ENCODE measurements at regions not wholly inside any gene's neighbourhood (a gene's known extent, or its start where the extent isn't known, plus 50 kb on each side); places are given as distances from the start of the nearest gene placed in this dataset.

DNA sequence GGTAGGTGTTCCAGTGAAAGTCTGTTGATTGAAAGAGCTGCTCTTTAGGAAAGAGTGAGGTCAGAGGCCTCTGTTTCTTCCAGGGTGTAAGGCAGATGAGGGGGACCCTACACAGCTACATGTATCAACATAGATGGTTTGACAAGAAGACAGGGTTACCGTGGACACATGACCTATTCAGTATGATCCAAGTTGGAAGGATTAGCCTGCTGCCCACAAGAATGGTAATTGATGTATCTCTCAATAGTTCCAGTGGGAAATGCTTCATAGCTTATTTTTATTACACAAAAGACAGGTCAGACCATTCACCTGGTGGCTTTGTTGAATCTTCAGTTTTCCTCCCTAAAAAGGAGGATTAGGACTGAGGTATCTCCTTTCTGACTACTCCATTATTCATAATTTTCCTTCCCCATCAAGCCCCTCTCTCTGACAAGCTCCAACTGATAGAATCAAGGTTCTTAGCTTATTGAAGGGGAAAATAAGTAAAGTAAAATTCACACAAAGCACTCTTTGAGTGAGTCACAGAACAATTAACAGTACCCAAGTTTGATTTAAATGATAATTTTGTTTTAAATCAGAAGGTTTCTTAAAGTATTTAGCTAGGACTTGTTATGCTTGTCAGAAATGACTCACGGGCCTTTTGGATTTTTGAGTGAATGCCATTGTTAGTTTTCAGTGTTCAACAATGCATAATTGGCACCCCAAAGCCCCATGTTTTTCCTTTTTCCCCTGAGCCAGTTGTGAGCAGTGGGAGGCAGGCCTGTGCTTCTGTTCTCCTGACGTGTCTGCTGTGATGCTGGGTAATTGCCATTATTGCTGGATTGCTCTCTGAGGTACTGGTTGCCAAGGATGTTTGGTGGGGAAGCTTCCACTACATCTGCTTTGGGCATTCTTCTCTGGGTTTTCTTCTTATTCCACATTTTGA, 373.2 kb downstream of the DDX10 start:
- CTCF ChIA-PET: no interaction called here
- POLR2A ChIA-PET: no interaction called here
- no peak for TF ChIP-seq ZNF384 (IDR thresholded peaks at IDR 0.05)
- TF ChIP-seq ARNT (IDR thresholded peaks at IDR 0.05): no peak
- TF ChIP-seq NFRKB (IDR thresholded peaks at IDR 0.05): no peak
- no peak for TF ChIP-seq SP1 (IDR thresholded peaks at IDR 0.05)
- TF ChIP-seq FOXK2 (IDR thresholded peaks at IDR 0.05): no peak
- TF ChIP-seq, protein P1, sequence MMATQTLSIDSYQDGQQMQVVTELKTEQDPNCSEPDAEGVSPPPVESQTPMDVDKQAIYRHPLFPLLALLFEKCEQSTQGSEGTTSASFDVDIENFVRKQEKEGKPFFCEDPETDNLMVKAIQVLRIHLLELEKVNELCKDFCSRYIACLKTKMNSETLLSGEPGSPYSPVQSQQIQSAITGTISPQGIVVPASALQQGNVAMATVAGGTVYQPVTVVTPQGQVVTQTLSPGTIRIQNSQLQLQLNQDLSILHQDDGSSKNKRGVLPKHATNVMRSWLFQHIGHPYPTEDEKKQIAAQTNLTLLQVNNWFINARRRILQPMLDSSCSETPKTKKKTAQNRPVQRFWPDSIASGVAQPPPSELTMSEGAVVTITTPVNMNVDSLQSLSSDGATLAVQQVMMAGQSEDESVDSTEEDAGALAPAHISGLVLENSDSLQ (IDR thresholded peaks at IDR 0.05): no peak
- TF ChIP-seq LEF1 (IDR thresholded peaks at IDR 0.05; ENCODE audit: borderline replicate concordance): no peak
- no peak for DNase-seq (ENCODE audit: extremely low spot score)

DNA sequence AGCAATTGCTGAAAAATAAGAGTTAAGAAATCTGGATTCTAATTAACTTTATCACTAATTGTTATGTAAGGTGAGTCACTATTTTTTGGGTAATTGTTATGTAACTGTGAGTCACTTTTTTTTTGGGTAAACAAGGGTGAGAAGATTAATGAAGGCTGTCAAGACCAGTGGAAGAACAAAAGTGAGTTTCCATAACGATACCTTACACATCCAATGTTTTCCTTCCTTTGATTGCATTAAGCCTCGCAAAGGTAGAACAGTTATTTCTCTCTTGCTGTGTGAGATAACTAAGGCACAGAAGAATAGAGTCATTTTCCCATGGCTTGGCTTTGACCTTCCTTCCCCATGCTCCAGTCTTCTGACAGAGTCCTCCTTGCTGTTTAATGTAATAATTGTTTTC, 374.7 kb downstream of the DDX10 start:
- ChIA-PET POLR2A (no interaction called here), CTCF (interaction anchor here (0.6 to 1.2 kb wide), 4 partner anchors 79 to 235 kb away, joined by 3 to 4 read pairs (median 3); no protein-coding TSS in a partner anchor)
- DNase-seq (ENCODE audit: extremely low spot score): no peak
- TF ChIP-seq FOXM1 (IDR thresholded peaks at IDR 0.05; ENCODE audit: borderline replicate concordance): no peak
- TF ChIP-seq FOXK2 (IDR thresholded peaks at IDR 0.05): no peak
- TF ChIP-seq LEF1 (IDR thresholded peaks at IDR 0.05; ENCODE audit: borderline replicate concordance): no peak
- TF ChIP-seq NFRKB (IDR thresholded peaks at IDR 0.05): no peak
- TF ChIP-seq ZNF384 (IDR thresholded peaks at IDR 0.05): no peak
- no peak for TF ChIP-seq BHLHE40 (IDR thresholded peaks at IDR 0.05; ENCODE audit: borderline replicate concordance)
- no peak for TF ChIP-seq HDGF (IDR thresholded peaks at IDR 0.05; ENCODE audit: borderline replicate concordance)
- TF ChIP-seq, protein P1 (IDR thresholded peaks at IDR 0.05): no peak
- no peak for TF ChIP-seq SP1 (IDR thresholded peaks at IDR 0.05)
- no peak for TF ChIP-seq SUZ12 (IDR thresholded peaks at IDR 0.05)
- no peak for TF ChIP-seq CTBP1 (IDR thresholded peaks at IDR 0.05; ENCODE audit: borderline replicate concordance)
- no peak for TF ChIP-seq ELF4 (IDR thresholded peaks at IDR 0.05)
- no peak for TF ChIP-seq ARNT (IDR thresholded peaks at IDR 0.05)
- TF ChIP-seq FOXA1 (IDR thresholded peaks at IDR 0.05): no peak

DNA sequence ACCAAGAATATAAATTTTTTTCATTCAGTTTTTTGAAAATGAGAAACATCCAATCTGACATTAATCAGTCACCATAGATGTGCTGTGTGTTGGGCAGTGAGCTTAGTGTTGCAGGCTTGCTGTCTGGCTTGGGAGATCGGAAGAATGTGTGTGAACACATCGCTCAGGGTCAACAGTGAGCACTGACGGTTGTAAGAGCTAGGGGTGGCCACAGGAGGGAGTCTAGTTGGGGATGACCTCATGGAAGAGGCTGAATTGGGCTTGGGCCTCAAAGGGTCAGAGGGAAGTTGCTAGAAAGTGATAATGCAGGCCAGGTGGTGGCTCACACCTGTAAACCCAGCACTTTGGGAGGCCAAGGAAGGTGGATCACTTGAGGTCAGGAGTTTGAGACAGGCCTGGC, 375.4 kb downstream of the DDX10 start:
- peak; percentile 44 for DNase-seq (ENCODE audit: extremely low spot score)
- ChIA-PET POLR2A (no interaction called here), CTCF (interaction anchor here (0.6 to 1.2 kb wide), 2 partner anchors 79 to 236 kb away, joined by 3 to 4 read pairs; no protein-coding TSS in a partner anchor)
- TF ChIP-seq LEF1 (IDR thresholded peaks at IDR 0.05; ENCODE audit: borderline replicate concordance) (no peak), FOXA1 (IDR thresholded peaks at IDR 0.05) (no peak), FOXK2 (IDR thresholded peaks at IDR 0.05) (no peak), ELF4 (IDR thresholded peaks at IDR 0.05) (no peak), FOXM1 (IDR thresholded peaks at IDR 0.05; ENCODE audit: borderline replicate concordance) (no peak), HDGF (IDR thresholded peaks at IDR 0.05; ENCODE audit: borderline replicate concordance) (no peak)

DNA sequence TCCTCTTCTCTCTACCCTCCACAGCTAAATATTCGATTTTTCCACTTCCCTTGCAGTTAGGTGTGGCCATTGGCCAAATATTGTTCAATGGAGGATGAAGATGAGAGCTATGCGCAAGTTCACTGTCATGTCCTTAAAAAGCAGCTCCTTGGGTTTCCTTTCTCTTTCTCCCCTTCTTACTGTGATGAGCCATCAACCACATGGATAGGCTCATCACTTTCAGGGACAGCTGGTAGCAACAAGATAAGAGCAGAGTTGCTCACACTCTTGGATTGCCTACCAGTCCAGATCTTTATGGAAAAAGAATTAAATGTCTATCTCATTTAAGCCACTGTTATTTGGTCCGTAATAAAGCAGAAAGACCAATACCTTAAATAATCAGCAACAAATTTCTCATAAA, 377.0 kb downstream of the DDX10 start:
- no peak for TF ChIP-seq BHLHE40 (IDR thresholded peaks at IDR 0.05; ENCODE audit: borderline replicate concordance)
- TF ChIP-seq ARNT (IDR thresholded peaks at IDR 0.05): no peak
- CTCF ChIA-PET: no interaction called here
- DNase-seq (ENCODE audit: extremely low spot score): no peak
- POLR2A ChIA-PET: no interaction called here

DNA sequence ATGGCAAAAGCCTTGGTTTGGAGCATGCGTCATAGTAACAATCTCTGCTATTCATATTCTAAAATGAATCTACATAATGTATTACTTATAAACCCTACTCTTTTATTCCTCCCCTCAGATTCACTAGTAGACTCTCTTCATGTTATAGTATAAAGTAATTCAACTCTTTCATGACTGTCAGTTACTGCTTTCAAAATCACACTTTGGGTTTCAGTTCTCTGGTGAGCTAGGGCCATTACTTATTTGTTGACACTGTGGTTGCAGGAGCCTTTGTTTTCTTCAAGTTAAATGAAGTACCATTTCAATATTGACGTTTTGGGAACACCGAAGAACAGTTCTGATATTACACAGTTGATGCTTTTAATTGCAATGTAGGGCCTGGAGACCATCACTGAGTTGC, 378.4 kb downstream of the DDX10 start:
- ChIA-PET POLR2A (no interaction called here), CTCF (no interaction called here)

DNA sequence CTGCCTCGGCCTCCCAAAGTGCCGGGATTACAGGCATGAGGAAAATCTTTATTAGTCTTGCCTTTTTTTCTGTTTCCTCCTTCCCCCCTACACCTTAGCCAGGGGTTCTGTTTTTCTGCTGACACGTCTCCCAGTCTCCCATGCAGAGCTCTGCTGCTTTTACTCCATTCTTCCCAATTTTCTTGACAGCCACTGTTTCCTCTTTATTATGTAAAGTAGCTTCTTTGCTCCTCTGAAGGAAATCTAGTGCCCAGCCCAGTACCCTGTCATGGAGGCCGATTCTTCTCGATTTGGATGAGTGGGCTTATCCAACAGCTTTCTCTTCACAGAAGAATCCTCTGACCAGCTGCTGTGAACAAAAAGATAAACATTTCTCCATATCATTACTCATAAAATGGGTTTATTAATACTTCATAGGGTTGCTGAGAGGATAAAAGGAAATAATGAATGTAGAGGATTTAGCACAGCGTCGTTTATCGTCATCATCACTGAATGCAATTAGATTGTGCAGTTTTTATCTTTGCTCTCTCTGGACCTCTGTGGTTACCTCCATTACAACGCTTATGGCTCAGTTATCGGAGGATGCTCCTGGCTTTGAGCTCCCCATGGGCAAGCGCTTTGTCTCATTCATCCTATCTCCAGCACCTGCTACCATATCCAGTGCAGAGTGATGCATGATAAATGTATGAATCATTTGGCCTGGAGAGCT, 375.6 kb upstream of the C11orf87 start:
- no peak for TF ChIP-seq SUZ12 (IDR thresholded peaks at IDR 0.05)
- TF ChIP-seq LEF1 (IDR thresholded peaks at IDR 0.05; ENCODE audit: borderline replicate concordance): no peak
- no peak for TF ChIP-seq CTBP1 (IDR thresholded peaks at IDR 0.05; ENCODE audit: borderline replicate concordance)
- TF ChIP-seq FOXK2 (IDR thresholded peaks at IDR 0.05): no peak
- TF ChIP-seq SP1 (IDR thresholded peaks at IDR 0.05): no peak
- no peak for TF ChIP-seq ELF4 (IDR thresholded peaks at IDR 0.05)
- no peak for TF ChIP-seq ZNF384 (IDR thresholded peaks at IDR 0.05)
- TF ChIP-seq L3MBTL2 (conservative IDR thresholded peaks at IDR 0.05): no peak
- TF ChIP-seq FOXA1 (IDR thresholded peaks at IDR 0.05): no peak
- no peak for TF ChIP-seq BHLHE40 (IDR thresholded peaks at IDR 0.05; ENCODE audit: borderline replicate concordance)
- TF ChIP-seq, protein P1 (IDR thresholded peaks at IDR 0.05): no peak
- TF ChIP-seq FOXM1 (IDR thresholded peaks at IDR 0.05; ENCODE audit: borderline replicate concordance): no peak
- TF ChIP-seq HDGF (IDR thresholded peaks at IDR 0.05; ENCODE audit: borderline replicate concordance): no peak
- no peak for TF ChIP-seq ARNT (IDR thresholded peaks at IDR 0.05)
- TF ChIP-seq TARDBP (IDR thresholded peaks at IDR 0.05): no peak
- TF ChIP-seq NFRKB (IDR thresholded peaks at IDR 0.05): no peak
- POLR2A ChIA-PET: no interaction called here
- CTCF ChIA-PET: no interaction called here
- no peak for DNase-seq (ENCODE audit: extremely low spot score)

More for the DNA sequence above, 378.4 kb downstream of the DDX10 start:
- TF ChIP-seq SUZ12 (IDR thresholded peaks at IDR 0.05) (no peak), ELF4 (IDR thresholded peaks at IDR 0.05) (no peak), SP1 (IDR thresholded peaks at IDR 0.05) (no peak), ARNT (IDR thresholded peaks at IDR 0.05) (no peak), FOXK2 (IDR thresholded peaks at IDR 0.05) (no peak), TARDBP (IDR thresholded peaks at IDR 0.05) (no peak), LEF1 (IDR thresholded peaks at IDR 0.05; ENCODE audit: borderline replicate concordance) (no peak), FOXM1 (IDR thresholded peaks at IDR 0.05; ENCODE audit: borderline replicate concordance) (no peak), FOXA1 (IDR thresholded peaks at IDR 0.05) (no peak), NFRKB (IDR thresholded peaks at IDR 0.05) (no peak), BHLHE40 (IDR thresholded peaks at IDR 0.05; ENCODE audit: borderline replicate concordance) (no peak), ZNF384 (IDR thresholded peaks at IDR 0.05) (no peak), CTBP1 (IDR thresholded peaks at IDR 0.05; ENCODE audit: borderline replicate concordance) (no peak), L3MBTL2 (conservative IDR thresholded peaks at IDR 0.05) (no peak), HDGF (IDR thresholded peaks at IDR 0.05; ENCODE audit: borderline replicate concordance) (no peak)
- TF ChIP-seq, protein P1 (IDR thresholded peaks at IDR 0.05): no peak
- DNase-seq (ENCODE audit: extremely low spot score): no peak
